M059J (cell line): ENCODE measurements at regions not wholly inside any gene's neighbourhood (a gene's known extent, or its start where the extent isn't known, plus 50 kb on each side); places are given as distances from the start of the nearest gene placed in this dataset.

Experiments used
- DNase-seq: peaks from one replicate; pipeline ENCODE4 v3.0.0-alpha.2; 2012; ENCODE audit warnings: low read depth

DNA sequence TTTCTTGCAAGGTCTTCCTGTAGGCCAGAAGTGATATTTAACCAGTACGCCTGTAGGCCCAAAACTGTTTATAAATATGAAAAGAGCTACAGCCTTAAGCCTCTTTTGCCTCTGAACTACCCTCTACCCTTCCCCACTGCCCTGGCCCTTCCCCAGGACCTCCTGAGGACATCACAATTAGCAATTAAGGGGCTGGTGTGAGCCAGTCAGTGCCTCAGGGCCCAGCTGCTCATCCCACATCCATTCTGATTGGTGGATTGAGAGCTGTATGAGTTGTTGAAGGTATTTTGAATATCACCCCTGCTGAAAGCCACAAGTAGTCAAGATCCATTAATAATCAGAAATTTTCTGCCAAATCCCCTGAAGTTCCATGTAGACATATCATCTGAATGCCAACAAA lies 126.3 kb upstream of the TACR1 start:
- no peak for DNase-seq

DNA sequence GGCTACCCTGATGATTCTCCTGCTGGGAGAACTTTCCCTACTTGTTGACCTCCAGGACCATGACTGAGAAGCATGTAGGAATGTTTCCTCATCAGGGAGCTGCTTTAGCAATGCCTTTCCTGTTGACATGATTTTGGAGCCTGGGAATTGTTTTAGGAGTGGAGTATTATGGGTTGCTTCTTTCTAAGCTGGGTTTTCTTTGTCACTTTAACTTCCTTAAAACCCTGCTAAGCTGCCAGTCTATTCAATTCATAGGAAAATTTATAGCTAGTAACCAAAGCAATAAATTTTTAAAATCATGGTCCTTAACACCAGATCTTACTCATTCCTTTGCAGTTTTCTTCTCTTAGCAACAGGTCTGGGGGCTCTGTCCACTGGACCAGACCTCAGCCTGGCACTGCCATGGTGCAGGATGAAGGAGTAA lies 125.6 kb upstream of the TACR1 start:
- no peak for DNase-seq

DNA sequence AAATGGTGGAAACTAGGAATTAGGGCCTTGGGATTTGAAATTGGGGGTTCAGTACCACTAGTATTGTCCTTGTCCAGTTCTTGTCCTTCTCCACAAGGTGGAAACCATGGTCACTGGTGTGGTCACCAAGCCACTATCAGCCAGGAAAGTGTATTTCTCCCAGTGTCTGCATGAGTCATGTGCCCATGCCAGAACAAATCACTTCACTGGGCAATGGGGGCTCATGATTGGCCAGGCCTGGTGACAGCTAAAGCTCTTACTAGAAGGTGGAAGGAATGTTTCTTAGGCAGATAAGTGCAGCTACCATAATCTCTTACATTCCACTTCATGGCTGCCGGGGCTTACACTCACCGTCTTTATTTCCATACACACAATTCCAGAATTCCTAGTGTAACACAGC lies 124.8 kb upstream of the TACR1 start:
- DNase-seq, result peak; percentile 66

DNA sequence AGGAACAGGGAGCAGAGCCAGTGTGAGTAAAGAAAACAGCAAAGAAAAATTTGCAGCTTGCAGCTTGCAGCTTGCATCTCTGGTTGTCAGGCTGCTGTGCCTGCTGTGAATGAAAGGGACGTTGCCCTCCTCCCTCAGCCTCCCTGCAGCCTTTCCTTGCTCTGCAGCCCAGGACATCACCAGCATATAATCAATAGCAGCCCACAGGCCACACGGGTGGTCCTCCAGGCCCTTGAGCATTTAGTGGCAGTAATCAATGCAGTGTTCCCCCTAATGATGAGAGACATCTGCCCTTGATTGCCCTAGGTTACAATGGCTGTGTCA lies 122.2 kb upstream of the TACR1 start:
- no peak for DNase-seq

DNA sequence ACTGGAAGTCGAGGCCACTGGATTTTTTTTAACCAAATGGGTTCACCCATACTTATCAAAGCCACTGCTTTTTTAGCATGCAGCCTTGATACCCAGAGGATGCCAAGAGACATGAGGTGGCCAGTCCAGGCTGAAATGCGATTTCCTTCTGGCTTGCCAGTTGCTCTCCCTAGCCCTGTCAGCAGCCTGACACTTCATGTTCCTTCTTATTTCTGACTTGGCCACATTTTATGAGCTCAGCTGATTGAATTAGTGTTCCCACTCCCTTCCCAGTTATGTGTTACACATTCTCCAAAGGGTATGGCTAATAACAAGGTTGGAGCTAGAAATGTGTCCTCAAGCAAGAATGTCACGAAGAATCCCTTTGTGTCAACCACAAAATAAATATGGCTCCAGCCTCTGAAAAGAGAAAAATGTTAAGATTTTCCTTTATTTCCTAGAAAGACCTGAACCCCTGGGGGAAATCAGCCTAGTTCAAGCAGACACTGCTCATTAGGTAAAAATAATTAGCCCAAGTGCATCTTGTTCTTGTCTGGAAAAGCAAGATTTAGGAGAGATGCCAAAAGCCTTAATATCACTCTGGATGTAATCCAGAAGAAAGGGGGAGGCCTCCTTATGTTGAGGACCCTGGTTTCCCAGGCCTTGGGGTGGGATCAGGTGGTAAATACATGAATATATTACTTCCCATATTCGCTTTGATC lies 121.7 kb upstream of the TACR1 start:
- DNase-seq, result peak; percentile 47

DNA sequence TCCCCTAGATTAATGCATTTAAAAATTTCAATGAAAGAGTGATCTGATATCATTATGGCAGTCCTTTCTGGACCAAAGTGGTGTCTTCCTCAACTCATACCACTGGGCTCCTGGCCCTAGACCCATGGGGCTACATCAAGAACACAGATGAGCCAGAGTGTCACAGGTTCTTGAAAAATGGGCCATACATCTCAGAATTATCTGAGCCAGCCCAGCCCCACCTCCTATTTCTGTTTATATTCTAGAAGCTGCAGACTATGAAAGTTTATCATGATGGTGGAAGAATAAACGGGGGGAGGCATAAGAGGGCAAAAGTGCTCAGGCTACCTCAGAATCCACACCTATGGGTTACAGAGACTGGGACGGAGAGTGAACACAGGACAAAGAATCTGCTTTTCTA lies 120.6 kb upstream of the TACR1 start:
- DNase-seq, result no peak

DNA sequence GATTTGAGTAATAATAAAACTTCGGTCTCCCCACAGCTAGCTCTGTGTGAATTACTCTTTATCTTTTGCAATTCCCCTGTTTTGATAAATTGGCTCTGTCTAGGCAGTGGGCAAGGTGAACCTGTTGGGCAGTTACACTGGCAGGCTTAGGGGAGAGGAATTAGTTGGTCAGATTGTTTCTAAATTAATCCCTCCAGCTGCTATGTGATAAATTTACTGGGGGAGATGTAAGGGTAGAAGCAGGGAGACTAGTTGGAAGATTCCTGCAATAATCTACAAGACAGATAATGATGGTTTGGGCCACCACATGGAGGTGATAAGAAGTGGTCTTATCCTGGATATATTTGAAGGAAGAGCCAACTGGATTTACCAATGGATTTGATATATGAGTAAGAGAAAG lies 118.5 kb upstream of the TACR1 start:
- DNase-seq, result no peak

DNA sequence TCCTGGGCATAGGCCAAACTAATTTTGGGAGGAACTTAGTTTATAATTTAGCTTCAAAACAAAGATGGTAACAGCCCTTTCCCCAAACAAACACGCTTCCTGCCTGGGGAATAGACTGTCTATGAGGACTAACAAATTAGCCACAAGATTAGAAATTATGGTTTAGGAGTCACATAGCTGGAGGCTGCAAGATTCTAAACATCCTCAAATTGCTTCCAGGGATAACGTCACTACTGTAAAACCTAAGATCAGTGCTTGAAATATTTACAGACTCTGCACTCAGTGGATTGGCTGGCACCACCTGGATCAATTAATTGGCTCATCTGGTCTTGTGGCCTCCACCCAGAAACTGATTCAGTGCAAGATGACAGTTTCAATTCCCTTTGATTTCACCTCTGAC lies 118.0 kb upstream of the TACR1 start:
- peak; percentile 65 for DNase-seq

DNA sequence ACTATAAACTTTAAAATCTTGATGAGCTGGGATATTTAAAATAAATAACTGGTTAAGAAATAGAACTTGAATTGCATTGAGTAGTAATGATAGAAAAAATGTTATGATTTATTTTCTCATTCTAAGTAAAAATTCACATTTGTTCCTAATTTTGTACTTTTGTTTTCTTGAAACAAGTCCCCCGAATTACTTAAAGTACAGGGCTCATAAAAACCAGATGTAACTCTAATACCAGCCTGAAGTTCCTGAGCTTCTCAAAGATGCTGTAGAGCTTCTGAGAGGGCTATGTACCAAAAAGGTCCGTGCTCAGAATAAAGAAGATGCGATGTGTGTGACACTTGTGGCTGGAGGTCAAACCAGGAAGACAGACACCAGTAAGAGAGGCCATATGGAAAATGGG lies 116.1 kb upstream of the TACR1 start:
- no peak for DNase-seq

DNA sequence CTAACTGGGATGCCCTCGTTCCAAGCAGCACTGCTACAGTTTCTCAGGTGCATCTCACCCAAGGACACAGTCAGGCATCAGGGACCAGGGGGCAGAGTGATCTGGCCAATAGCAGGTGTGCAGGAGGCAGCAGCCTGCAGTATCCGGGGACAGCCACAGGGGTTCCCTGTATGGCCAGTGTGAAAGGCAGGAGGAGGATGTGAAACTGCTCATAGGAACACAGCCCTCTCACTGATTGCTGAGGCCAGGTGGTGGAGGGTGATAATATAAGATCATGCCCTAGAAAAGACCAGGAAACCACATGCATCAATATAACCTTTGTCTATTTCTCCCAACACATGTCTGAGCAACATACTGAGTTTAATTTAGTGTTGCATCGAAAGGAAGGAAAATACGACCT lies 112.7 kb upstream of the TACR1 start:
- peak; percentile 42 for DNase-seq

DNA sequence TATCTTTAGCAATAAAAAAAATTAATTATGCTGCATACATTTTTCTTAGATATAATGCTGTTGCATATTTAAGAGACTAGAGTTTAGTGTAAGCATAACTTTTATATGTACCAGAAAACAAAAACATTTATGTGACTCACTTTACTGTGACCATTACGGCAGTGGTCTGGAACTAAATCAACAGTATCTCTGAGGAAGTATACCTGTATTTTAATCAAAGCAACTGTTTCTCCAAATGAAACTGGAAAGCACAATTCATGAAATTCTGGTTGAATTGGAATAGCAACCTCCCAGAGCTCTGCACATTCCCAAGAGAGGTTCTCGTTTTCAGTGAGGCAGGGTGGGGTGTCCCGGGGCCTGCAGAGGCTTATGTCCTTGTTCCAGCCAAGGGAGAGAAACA lies 112.2 kb upstream of the TACR1 start:
- peak; percentile 22 for DNase-seq

DNA sequence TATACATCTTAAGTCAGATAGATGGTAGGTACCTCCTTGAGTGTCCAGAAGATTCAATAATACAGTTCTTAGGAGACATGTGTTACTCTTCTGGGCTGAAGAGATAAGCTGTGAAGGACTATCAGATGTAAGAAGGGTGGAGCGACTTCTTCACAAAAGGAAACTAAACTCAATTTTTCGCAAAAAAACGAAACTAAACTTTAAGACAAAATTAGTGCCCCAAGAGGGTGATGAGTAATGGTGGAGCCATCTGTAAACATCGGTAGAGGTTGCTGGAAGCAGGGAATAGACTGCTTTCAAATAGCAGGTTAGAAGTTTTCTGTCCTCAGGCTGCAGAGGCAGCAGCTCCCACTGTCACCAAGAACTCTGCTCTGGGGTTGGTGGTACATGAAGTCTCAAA lies 111.6 kb upstream of the TACR1 start:
- peak; percentile 87 for DNase-seq

DNA sequence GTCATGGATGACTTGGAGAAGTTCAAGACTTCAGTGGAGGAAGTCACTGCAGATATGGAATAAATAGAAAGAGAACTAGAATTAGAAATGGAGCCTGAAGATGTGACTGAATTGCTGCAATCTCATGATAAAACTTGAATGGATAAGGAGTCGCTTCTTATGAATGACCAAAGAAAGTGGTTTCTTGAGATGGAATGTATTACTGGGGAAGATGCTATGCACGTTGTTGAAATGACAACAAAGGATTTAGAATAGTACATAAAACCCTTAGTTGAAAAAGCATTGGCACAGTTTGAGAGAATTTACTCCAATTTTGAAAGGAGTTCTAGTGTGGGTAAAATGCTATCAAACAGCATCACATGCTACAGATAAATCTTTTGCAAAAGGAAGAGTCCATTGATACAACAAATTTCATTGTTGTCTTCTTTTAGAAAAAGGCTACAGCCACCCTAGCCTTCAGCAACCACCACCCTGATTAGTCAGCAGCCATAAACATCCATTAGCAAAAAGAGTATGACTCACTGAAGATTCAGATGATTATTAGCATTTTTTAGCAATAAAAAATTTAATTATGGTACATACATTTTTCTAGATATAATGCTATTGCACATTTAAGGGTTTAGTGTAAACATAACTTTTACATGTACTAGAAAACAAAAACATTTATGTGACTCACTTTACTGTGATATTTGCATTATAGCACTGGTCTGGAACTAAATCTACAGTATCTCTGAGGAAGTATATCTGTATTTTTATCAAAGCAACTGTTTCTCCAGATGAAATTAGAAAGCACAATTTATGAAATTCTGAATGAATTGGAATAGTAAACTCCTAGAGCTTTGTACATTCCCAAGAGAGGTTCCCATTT lies 110.5 kb upstream of the TACR1 start:
- DNase-seq, result peak; percentile 65

DNA sequence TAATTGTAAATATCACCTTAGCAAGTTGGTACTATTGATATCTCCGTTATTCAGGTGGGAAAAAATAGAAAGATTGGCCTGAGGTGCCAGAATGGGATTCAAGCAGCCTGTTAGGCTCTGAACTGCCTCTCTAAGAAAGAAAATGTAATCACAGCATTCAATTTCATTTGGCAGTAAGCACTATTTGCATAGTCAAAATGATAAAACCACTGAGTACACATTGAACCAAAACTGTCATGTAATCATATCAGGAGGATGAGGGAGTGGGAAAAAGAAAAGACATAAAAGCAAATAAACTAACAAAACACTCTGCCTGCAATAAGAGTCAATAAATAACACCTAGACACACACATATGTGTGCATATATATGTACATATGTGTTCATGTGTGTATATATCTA lies 103.9 kb upstream of the TACR1 start:
- no peak for DNase-seq

DNA sequence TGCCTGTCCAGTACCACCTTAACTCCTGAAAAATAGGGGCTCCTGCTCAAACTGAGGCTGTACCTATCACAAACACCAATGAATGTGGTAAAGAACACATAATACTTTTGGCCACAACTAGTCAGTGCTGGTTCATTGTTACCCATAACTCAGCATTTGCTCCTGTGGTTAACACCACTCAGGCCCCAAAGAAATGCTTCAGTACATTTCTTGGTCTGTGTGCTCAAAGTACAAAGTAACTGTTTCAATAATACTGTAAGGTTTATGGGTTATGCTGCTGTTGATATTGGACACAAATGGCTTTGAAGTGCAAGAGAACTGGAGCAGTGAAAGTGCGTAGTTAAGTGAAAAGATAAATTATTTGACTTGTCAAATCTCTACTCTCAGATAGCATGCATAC lies 95.0 kb upstream of the TACR1 start:
- no peak for DNase-seq

DNA sequence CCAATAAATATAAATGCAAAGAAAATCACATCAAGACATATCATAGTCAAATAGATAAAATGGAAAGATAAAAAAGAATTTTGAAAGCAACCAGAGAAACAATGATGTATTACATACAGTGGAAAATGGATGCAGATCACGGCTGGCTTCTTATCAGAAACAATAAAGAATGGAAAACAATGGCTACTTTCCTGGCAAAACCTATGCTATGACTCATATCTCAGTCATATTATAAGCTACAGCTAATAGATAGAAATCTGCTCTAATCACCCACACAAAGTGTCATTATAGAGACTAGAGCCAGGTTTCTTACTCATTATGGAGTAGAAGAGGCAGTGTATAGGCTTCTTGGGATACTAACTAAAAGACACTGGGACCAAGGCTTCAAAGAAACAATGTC lies 93.5 kb upstream of the TACR1 start:
- DNase-seq, result peak; percentile 77

DNA sequence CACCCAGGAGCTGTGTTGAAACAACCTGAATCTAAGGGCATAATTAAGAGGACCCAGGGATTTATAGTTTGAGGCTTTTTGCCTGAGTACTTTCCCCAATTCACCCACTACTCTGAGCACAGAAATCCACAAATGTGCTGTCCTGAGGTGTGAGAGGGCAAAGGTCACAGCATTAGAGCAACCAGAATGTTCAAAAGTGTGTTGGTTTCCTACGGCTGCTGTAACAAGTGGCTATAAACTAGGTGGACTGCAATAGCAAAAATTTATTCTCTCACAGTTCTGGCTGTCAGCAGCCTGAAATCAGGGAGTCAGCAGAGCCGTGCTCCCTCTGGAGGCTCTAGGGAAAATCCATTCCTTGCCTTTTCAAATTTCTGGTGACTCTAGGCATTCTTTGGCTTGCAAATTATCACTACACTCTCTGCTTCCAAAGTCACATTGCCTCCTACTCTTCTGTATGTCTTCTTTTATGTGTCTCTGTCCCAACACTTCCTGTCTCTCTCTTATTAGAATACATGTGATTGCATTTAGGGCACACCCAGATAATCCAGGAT lies 91.4 kb upstream of the TACR1 start:
- DNase-seq, result peak; percentile 45

DNA sequence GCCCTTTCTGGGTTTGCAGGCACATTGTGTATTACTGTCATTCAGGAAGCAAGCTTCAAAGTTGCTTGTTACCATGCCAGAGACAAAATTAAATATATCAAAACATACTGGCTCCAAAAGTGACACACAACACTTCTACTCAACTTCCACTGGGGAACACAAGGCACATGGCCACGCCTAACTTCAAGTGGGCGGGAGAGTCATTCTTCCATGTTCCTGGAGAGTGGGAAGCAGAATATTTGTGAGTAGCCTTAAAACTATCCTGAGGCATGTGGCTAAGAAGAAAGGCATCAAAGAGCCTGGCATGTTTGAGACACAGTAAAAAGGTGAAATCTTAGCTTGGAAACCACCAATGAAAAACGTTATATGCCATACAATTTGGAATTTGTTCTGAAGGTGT lies 90.5 kb upstream of the TACR1 start:
- DNase-seq, result peak; percentile 64

DNA sequence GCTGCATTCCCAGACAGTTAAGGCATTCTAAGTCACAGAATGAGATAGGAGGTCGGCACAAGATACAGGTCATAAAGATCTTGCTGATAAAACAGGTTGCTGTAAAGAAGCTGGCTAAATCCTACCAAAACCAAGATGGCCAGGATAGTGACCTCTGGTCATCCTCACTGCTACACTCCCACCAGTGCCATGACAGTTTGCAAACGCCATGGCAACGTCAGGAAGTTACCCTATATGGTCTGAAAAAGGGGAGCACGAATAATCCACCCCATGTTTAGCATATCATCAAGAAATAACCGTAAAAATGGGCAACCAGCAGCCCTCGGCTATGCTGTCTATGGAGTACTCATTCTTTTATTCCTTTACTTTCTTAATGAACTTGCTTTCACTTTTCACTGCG lies 89.9 kb upstream of the TACR1 start:
- DNase-seq, result peak; percentile 27

DNA sequence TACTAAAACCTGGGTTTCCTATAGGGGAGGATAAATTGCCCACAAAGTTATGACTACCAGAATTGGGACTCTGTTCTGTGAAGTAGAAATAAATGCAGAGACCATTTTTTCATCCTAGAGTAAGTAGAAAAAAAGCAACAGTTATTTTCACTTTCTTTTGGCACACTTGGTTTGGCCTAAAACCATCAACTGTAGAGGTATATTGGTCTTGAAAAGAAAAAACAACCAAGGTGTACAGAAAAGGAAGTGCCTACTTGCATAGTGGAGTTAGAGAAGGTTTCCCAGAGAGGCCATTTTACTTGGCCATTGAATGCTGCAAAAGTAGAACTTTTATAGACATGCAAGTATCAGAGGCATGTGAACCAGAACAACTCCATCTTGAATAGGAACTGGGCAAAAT lies 89.4 kb upstream of the TACR1 start:
- no peak for DNase-seq

DNA sequence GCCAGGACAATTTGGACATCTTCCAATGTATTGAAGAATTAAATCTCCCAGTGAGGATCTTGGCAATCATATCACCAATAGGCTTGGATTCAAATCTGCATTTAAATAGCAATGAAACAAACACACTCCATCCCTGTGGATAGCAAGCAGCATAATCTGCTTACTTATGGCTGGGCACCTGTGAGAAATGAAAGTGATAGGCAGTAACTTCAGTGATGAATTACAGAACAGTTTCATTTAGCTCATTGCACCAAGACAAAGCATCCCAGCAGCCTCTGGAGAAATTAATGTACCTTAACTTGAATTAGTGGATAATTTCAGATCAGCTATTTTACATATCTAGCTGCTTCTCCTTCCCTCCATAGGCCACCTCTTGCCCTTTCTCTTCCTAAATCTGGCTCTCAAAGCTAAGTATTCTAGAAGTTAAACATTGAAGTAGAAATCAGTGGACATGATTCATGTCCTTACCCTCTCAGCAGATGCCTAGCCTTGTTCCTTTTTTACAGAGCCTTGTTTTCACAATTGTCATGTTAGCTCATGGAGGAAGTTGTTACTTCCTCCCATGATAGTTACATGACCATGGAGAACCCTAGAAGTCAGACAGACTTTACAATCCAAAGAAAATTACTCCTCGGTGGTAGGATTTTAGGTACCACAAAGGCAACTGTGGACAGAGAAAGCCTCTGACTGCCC lies 88.5 kb upstream of the TACR1 start:
- no peak for DNase-seq

DNA sequence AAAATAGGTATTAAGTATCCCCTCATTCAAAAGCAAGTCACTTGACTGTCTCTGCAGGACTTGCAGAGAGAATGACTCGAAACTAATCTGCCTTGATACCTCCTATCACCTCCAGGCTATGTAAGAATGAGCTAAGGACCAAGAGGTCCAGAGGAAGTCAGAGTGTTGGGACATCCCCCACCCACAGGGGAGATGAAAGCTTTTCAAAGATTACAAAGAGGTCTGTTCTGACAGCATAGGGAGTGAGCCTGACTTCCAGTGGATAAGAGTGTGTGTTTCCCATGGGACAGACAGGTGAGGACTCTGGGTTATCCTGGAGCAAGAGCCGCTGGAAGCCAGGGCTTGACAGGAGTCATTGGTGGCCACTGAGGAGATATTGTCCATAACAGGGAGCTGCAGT lies 85.0 kb upstream of the TACR1 start:
- no peak for DNase-seq
